ENCODE measurements at regions not wholly inside any gene's neighbourhood (a gene's known extent, or its start where the extent isn't known, plus 50 kb on each side); places are given as distances from the start of the nearest gene placed in this dataset.
"Not testable (repeated sequence)": the region's sequence is repeated elsewhere in the genome, so short reads cannot be mapped to it uniquely, and the experiment has no call there.

- ChIA-PET POLR2A (no interaction called here), CTCF (interaction anchor here (0.8 kb wide), 1 partner anchor 9 kb away, joined by 3 read pairs; no protein-coding TSS in a partner anchor)
- no peak overlapping the region for H3K4me3 ChIP-seq (ENCODE audit: low read depth, low read length)
- TF ChIP-seq CTCF (IDR thresholded peaks at IDR 0.05; ENCODE audit: insufficient read depth, low read depth, low read length), result no peak
- DNase-seq (ENCODE audit: low read depth), result no peak
- H3K27me3 ChIP-seq (ENCODE audit: control insufficient read depth, insufficient read depth, low read length), result 0 out of 2 replicates have a peak, but pooled peaks cover 1% of the 10 kb centered on the region
- H3K36me3 ChIP-seq (ENCODE audit: control insufficient read depth, insufficient read depth, low read length), result no peaks in the 10 kb centered on the region
Observed at GRCh38 chr13:50168786-50169185, 153.5 kb downstream of the KCNRG start.

GRCh38 chr13:50170447-50171037 is 155.3 kb downstream of the KCNRG start:
- Histone ChIP-seq H3K36me3 (ENCODE audit: control insufficient read depth, insufficient read depth, low read length) (no peaks in the 10 kb centered on the region), H3K27me3 (ENCODE audit: control insufficient read depth, insufficient read depth, low read length) (0 out of 2 replicates have a peak, but pooled peaks cover 1% of the 10 kb centered on the region), H3K4me3 (ENCODE audit: low read depth, low read length) (no peak overlapping the region)
- ChIA-PET POLR2A (no interaction called here), CTCF (no interaction called here)
- peak; percentile 31; the same call in 1 of the 2 replicates for TF ChIP-seq CTCF (IDR thresholded peaks at IDR 0.05; ENCODE audit: insufficient read depth, low read depth, low read length)
- DNase-seq (ENCODE audit: low read depth), result no peak

- ChIA-PET POLR2A (no interaction called here), CTCF (interaction anchor here (0.6 kb wide), 1 partner anchor 22 kb away, joined by 3 read pairs; no protein-coding TSS in a partner anchor)
- DNase-seq (ENCODE audit: low read depth), result no peak
- no peak for TF ChIP-seq CTCF (IDR thresholded peaks at IDR 0.05; ENCODE audit: insufficient read depth, low read depth, low read length)
- Histone ChIP-seq H3K27me3 (ENCODE audit: control insufficient read depth, insufficient read depth, low read length) (0 out of 2 replicates have a peak, but pooled peaks cover 1% of the 10 kb centered on the region), H3K4me3 (ENCODE audit: low read depth, low read length) (no peak overlapping the region), H3K36me3 (ENCODE audit: control insufficient read depth, insufficient read depth, low read length) (no peaks in the 10 kb centered on the region)
Observed at GRCh38 chr13:50171590-50172282, 156.5 kb downstream of the KCNRG start.

- H3K27me3 ChIP-seq (ENCODE audit: control insufficient read depth, insufficient read depth, low read length); H3K4me3 ChIP-seq (ENCODE audit: low read depth, low read length); POLR2A ChIA-PET; DNase-seq (ENCODE audit: low read depth); H3K36me3 ChIP-seq (ENCODE audit: control insufficient read depth, insufficient read depth, low read length); CTCF ChIA-PET: not testable (repeated sequence)
Observed at GRCh38 chr13:50173045-50173444, 157.8 kb downstream of the KCNRG start.

GRCh38 chr13:50174630-50175029 is 159.4 kb downstream of the KCNRG start:
- Histone ChIP-seq H3K27me3 (ENCODE audit: control insufficient read depth, insufficient read depth, low read length) (peaks cover 5% of the 10 kb centered on the region), H3K36me3 (ENCODE audit: control insufficient read depth, insufficient read depth, low read length) (no peaks in the 10 kb centered on the region), H3K4me3 (ENCODE audit: low read depth, low read length) (no peak overlapping the region)
- ChIA-PET CTCF (interaction anchor here (0.6 kb wide), 1 partner anchor 663 kb away, joined by 3 read pairs; no protein-coding TSS in a partner anchor), POLR2A (no interaction called here)
- no peak for DNase-seq (ENCODE audit: low read depth)
- TF ChIP-seq CTCF (IDR thresholded peaks at IDR 0.05; ENCODE audit: insufficient read depth, low read depth, low read length), result no peak

All from BJ (cell line).